SU-DHL-6 (cell line): ENCODE measurements at regions not wholly inside any gene's neighbourhood (a gene's known extent, or its start where the extent isn't known, plus 50 kb on each side); places are given as distances from the start of the nearest gene placed in this dataset.

Source experiments
- H2AFZ ChIP-seq: fragments of 200-600 bp; sonication (generic); 2 replicates; pipeline ENCODE4 v1.6.1; 2014; ENCODE audit warnings: low read depth, mild to moderate bottlenecking, moderate library complexity, mixed read lengths, antibody characterized with exemption, low read length; ENCODE audit not compliant: severe bottlenecking
- H3F3A ChIP-seq: fragments of 200-600 bp; shearing (Covaris generic); 2 replicates; pipeline ENCODE4 v1.6.0; 2016; ENCODE audit warnings: antibody characterized with exemption, mild to moderate bottlenecking; ENCODE audit not compliant: insufficient read depth
- H3K27ac ChIP-seq: fragments of 200-600 bp; sonication (generic); 2 replicates; pipeline ENCODE4 v1.5.1; 2016; ENCODE audit warnings: low read depth, mild to moderate bottlenecking, low read length, moderate library complexity, mixed read lengths
- H3K27me3 ChIP-seq: fragments of 200-600 bp; sonication (generic), shearing (Covaris generic); 2 replicates; pipeline ENCODE4 v1.6.0; 2014; ENCODE audit warnings: mild to moderate bottlenecking, low read length
- H3K36me3 ChIP-seq: fragments of 200-600 bp; sonication (generic); 2 replicates; pipeline ENCODE4 v1.6.1; 2014; ENCODE audit warnings: mild to moderate bottlenecking, low read length, mixed read lengths
- H3K4me2 ChIP-seq: fragments of 300-600, 200-600 bp; shearing (Covaris generic), sonication (generic); 2 replicates; pipeline ENCODE4 v1.6.0; 2014; ENCODE audit warnings: low read length, low read depth, mild to moderate bottlenecking; ENCODE audit not compliant: poor library complexity, severe bottlenecking
- H3K4me3 ChIP-seq: fragments of 200-600 bp; sonication (generic); 2 replicates; pipeline ENCODE4 v1.5.1; 2014; ENCODE audit warnings: antibody characterized with exemption, low read length, mild to moderate bottlenecking, mixed read lengths; ENCODE audit not compliant: insufficient read depth, poor library complexity, severe bottlenecking
- H3K79me2 ChIP-seq: fragments of 200-600 bp; sonication (generic); 2 replicates; pipeline ENCODE4 v1.6.1; 2014; ENCODE audit warnings: mild to moderate bottlenecking, low read length, moderate library complexity; ENCODE audit not compliant: insufficient read depth
- H3K9ac ChIP-seq: fragments of 200-600 bp; sonication (generic); 2 replicates; pipeline ENCODE4 v1.7.0; 2014; ENCODE audit warnings: mild to moderate bottlenecking, low read length
- H3K9me2 ChIP-seq: fragments of 200-600 bp; sonication (generic); replicated peaks from 2 replicates; pipeline ENCODE4 v1.6.1; 2014; ENCODE audit warnings: low read length; ENCODE audit not compliant: insufficient read depth
- H3K9me3 ChIP-seq: fragments of 200-600 bp; sonication (generic); 2 replicates; pipeline ENCODE4 v1.6.1; 2014; ENCODE audit warnings: low read length, mixed read lengths; ENCODE audit not compliant: insufficient read depth
- H4K20me1 ChIP-seq: fragments of 200-600 bp; sonication (generic); 2 replicates; pipeline ENCODE4 v1.6.1; 2014; ENCODE audit warnings: low read depth, mild to moderate bottlenecking, antibody characterized with exemption, low read length, moderate library complexity, mixed read lengths
- CTCF ChIP-seq: fragments of 200-600 bp; sonication (generic); IDR thresholded peaks from one replicate; pipeline ENCODE4 v1.5.1; 2017; ENCODE audit warnings: antibody characterized with exemption, mild to moderate bottlenecking, low read length, moderate library complexity; ENCODE audit not compliant: insufficient read depth, poor library complexity, severe bottlenecking
- EZH2phosphoT487 ChIP-seq: fragments of 200-600 bp; sonication (generic), shearing (Covaris generic); conservative IDR thresholded peaks from 2 replicates; pipeline ENCODE4 v1.6.1; 2018; ENCODE audit warnings: mild to moderate bottlenecking, antibody characterized with exemption, low read length, moderate library complexity, mixed read lengths

- no peak overlapping the region for H3K4me3 ChIP-seq
- H3K27ac ChIP-seq, result no peak overlapping the region
- H3K79me2 ChIP-seq, result no peaks in the 10 kb centered on the region
- no peak overlapping the region for H3K4me2 ChIP-seq
- no peak for TF ChIP-seq CTCF
- no peak for TF ChIP-seq EZH2phosphoT487
- no peaks in the 10 kb centered on the region for H3K36me3 ChIP-seq
- H3K9ac ChIP-seq, result no peak overlapping the region
- no peaks in the 10 kb centered on the region for H3F3A ChIP-seq
- no peaks in the 10 kb centered on the region for H4K20me1 ChIP-seq
- H3K27me3 ChIP-seq, result no peaks in the 10 kb centered on the region
- H3K9me3 ChIP-seq, result no peaks in the 10 kb centered on the region
- H2AFZ ChIP-seq, result no peak overlapping the region
- H3K9me2 ChIP-seq, result no peaks in the 10 kb centered on the region; the same call in 1 of the 2 replicates
Measured at GRCh38 chr2:18831916-18832510, 242.6 kb upstream of the NT5C1B start.

GRCh38 chr2:18830962-18831361 is 241.6 kb upstream of the NT5C1B start:
- Histone ChIP-seq H3K9ac (no peak overlapping the region), H2AFZ (no peak overlapping the region), H3F3A (no peaks in the 10 kb centered on the region), H3K4me3 (no peak overlapping the region), H3K9me3 (no peaks in the 10 kb centered on the region), H4K20me1 (no peaks in the 10 kb centered on the region), H3K4me2 (no peak overlapping the region), H3K27me3 (no peaks in the 10 kb centered on the region), H3K27ac (no peak overlapping the region), H3K9me2 (no peaks in the 10 kb centered on the region; the same call in 1 of the 2 replicates), H3K79me2 (no peaks in the 10 kb centered on the region), H3K36me3 (no peaks in the 10 kb centered on the region)
- TF ChIP-seq EZH2phosphoT487, result no peak
- no peak for TF ChIP-seq CTCF

- no peak overlapping the region for H3K4me2 ChIP-seq
- TF ChIP-seq EZH2phosphoT487 (no peak), CTCF (no peak)
- H3K9me3 ChIP-seq, result no peaks in the 10 kb centered on the region
- H3K9me2 ChIP-seq, result no peaks in the 10 kb centered on the region
- H3F3A ChIP-seq, result no peaks in the 10 kb centered on the region
- no peak overlapping the region for H3K4me3 ChIP-seq
- no peaks in the 10 kb centered on the region for H3K79me2 ChIP-seq
- H3K27me3 ChIP-seq, result no peaks in the 10 kb centered on the region
- H3K36me3 ChIP-seq, result no peaks in the 10 kb centered on the region
- H3K9ac ChIP-seq, result no peak overlapping the region
- no peaks in the 10 kb centered on the region for H4K20me1 ChIP-seq
- H2AFZ ChIP-seq, result no peak overlapping the region
- no peak overlapping the region for H3K27ac ChIP-seq
Measured at GRCh38 chr2:18829976-18830375, 240.6 kb upstream of the NT5C1B start.
